DMS 273 (cell line): ENCODE measurements at regions not wholly inside any gene's neighbourhood (a gene's known extent, or its start where the extent isn't known, plus 50 kb on each side); places are given as distances from the start of the nearest gene placed in this dataset.
"Not testable (repeated sequence)": the region's sequence is repeated elsewhere in the genome, so short reads cannot be mapped to it uniquely, and the experiment has no call there.

Source experiments
- DNase-seq: peaks from one replicate; lab custom pipeline; 2025; ENCODE audit not compliant: unreplicated experiment; lab: John Stamatoyannopoulos, UW

DNA sequence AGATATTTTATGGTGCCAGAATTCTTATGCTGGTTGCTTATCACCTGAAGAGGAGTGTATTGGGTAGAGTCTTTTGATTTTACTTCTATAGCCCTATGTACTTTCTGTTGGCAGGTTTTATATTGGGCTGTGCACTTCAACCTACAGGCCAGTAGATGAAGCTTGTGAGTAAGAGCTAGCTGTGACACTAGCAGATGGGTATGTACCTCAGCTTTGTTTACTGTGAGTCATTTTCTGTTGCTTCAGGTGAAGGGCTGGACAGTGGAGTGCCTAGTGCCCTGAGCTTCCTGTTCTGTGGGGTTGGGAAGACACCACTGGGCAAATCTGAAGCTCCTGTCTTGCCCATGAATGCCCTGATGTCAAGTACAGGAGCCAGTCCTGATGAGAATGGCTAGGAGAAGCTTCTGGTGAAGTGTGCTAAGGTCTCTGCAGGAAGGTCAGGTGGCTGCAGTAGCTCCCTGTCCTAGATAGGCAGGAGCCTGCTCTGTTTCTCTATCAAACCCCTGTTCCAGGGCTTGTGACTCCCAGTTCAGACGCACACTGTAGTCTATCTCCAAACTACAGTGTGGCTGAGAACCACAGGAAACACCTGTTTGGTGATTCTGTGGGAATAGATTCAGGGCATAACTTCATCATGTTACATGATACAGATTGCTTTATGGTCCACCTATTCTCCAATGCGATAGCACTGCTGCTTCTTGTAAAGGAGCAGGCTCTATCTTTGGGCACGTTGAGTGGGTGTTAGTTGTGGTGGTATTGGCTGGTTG is 755.7 kb downstream of the KCNA4 start:
- DNase-seq = peak; percentile 17

DNA sequence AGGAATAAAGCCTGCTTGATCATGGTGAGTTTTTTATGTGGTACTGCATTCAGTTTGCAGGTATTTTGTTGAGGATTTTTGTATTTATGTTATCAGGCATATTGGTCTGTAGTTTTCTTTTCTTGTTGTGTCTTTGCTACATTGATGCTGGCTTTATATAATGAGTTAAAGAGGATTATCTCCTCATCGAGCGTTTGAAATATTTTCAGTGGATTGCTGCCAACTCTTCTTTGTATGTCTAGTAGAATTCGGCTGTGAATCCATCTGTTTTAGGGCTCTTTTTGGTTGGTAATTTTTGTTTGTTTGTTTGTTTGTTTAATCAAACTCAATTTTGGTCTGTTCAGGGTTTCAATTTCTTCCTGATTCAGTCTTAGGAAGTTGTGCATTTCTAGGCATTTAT is 758.4 kb downstream of the KCNA4 start:
- no peak for DNase-seq

DNA sequence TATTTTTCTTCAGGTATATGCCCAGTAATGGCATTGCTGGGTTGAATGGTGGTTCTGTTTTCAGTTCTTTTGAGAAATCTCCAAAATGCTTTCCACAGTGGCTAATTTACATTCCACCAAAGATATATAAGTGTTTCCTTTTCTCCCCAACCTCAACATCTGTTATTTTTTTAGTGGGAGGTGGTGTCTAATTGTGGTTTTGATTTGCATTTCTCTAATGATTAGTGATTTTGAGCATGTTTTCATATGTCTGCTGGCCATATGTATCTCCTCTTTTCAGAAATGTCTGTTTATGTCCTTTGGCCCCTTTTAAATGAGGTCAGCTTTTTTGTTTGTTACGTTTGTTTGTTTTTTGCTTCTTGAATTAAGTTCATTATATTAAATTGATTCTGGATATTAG is 760.2 kb downstream of the KCNA4 start:
- peak; percentile 29 for DNase-seq

DNA sequence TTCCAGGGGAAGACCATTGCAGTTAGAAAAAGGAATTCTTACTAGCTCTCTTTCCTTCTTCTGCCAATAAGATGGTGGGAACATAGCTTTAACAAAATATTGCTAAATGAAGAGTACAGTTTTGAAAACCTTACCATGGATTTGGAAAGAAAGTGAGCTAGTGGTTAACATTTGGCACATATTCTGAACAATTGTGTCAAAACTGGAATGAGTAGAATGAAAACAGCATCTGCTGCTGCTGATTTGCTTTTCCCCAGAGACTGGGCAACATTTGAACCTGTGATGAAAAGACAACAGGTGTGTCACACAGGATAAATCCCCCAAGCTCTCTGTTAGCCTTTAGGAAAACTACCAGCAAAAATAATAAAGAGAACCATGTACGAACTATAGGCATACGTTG is 761.4 kb downstream of the KCNA4 start:
- peak; percentile 52 for DNase-seq

DNA sequence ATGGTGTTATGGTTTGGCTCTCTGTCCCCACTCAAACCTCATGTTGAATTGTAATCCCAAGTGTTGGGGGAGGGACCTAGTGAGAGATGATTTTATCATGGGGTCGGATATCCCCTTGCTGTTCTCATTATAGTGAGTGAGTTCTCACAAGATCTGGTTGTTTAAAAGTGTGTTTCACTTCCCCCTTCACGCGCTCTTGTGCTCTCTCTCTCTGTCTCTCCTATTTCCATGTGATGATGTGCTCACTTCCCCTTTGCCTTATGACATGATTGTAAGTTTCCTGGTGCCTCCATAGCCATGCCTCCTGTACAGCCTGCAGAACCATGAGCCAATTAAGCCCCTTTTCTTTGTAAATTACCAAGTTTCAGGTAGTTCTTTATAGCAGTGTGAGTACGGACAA is 765.1 kb downstream of the KCNA4 start:
- DNase-seq = no peak

DNA sequence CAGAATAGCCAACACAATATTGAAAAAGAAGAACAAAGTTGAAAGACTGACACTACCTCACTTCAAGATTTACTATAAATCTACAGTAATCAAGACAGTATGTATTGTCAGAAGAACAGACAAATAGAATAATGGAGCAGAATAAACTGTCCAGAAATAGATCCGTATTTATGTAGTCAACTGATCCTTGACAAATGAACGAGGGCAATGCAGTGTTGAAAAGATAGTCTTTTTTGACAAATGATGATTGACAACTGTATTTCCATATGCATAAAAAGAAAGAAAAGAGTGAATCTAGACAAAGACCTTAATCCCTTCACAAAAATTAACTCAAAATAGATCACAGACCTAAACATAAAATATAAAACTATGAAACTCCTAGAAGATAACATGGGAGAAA is 767.1 kb downstream of the KCNA4 start:
- no peak for DNase-seq

DNA sequence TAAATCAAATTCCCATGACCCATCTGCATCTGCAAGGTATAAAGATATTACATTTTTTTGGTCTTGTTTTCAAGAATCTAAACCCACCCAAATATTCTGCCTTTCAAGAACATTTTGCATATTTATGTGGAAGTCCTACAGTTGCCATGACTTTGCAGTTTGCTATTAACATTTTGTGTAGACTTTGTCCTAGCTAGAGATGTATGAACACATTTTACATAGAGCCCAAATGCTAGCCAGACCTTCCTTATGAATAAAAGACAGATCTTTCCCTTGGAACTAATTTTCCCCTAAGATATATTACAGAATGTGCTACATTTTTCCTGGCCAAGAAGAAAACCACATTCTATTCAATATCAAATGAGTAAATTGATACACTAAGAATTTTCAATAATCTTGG is 772.5 kb downstream of the KCNA4 start:
- DNase-seq = no peak

DNA sequence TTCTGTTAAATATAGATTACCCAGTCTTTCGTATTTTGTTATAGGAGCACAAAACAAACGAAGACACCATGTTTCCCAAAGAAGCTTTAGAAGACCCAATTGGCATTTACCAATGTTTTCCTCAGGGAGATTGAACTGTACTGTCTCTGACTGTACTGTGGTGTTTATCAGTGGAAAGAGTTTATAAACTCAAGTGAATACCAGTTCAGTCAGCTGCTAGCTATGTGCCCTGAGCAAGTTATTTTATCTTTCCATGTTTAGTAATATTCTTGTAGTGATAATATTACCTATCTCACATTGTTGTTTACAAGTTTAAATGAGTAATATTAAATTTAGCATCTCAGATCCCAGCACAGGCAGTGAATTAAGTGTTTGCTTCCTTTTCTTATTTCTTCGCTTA is 773.2 kb downstream of the KCNA4 start:
- no peak for DNase-seq

DNA sequence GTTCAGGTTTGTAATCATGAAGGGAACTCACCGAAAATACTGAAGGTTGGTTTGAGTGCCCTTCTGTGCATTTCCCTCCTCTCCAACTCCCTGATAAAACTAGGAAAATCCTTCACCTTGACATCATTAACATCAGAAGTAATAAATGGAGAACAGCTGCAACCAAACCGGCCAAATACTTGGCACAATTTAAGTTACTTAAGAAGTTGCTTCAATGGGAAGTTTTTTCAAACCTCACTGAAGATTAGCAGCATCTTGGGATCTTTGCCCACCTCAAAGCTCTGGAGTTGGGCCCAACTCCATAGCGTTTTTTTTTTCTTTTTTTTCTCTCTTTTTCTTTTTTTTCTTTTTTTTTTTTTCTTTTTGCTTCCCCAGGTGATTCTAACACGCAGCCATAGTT is 784.8 kb downstream of the KCNA4 start:
- no peak for DNase-seq

DNA sequence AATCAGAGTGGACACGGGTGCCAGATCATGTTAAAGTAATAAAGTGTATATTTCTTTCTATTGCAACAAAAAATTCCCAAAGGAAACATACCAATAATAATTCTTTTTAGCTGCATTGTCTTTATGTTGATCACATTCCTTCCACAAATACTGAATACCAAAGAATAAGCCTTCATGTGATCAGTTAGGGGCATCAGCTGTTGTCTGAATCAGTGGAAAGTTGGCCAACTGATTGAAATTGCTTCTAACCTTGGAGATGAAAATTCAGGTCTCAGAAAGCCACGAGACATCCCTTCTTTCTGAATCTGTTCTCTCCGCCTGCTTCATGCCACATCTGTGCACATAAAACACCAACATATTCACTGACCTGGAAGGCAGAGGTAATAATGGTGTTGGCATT is 785.2 kb downstream of the KCNA4 start:
- no peak for DNase-seq

DNA sequence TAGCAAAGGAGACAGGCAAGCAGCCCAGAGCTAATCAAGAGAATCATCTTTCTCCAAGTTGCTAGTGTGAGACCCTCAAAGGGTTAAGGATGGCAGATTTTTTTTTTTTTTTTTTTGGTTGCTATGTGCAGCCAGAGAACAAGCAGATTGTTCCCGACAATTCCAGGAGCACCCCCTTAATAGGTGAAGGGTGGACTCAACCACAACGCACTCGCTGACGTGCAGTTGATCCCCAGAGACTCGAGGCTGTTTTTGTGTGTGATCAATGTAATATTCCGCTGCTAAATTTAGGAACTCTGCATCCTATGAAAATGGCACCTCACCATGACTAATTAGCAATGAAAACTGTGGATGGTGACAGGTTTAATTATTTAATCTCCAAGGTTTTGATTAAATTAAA is 789.0 kb downstream of the KCNA4 start:
- no peak for DNase-seq

DNA sequence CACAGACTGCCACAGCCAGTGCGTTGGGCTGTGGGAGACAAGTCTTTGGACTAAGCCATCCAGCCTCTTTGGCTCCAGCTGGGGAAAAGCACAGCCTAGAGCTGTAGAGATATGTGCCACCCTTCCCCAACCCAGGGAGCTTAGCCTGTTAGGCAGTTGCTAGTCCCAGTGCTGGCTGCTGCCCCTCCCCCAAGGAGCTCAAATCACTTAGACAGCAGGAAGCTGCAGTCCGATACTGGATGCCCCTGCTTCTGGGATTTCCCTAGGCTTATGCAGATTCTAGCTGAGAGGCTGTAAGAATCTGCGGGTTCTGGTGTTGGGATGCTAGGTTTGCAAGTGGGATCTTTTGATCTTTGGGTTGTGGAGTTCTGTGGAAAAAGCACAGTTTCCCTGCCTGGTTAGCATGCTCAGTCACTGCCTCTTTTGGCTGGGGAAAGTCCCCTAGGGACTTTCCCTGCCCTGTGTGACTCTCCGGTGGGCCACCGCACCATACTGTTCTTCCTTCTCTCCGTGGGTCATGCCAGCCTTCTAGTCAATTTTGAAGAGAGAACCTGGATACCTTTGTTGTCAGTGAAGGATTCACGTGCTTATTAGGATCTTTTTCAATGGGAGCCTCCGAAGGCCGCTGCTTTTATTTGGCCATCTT is 792.0 kb downstream of the KCNA4 start:
- DNase-seq = no peak

DNA sequence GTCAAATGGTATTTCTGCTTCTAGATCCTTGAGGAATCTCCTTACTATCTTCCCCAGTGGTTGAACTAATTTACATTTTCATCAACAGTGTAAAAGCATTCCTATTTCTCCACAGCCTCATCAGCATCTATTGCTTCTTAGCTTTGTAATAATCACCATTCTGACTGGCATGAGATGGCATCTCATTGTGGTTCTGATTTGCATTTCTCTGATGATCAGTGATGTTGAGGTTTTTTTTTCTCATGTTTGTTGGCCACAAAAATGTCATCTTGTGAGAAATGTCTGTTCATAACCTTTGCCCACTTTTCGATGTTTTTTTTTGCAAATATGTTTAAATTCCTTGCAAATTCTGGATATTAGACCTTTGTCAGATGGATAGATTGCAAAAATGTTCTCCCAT is 797.3 kb downstream of the KCNA4 start:
- not testable (repeated sequence) for DNase-seq

DNA sequence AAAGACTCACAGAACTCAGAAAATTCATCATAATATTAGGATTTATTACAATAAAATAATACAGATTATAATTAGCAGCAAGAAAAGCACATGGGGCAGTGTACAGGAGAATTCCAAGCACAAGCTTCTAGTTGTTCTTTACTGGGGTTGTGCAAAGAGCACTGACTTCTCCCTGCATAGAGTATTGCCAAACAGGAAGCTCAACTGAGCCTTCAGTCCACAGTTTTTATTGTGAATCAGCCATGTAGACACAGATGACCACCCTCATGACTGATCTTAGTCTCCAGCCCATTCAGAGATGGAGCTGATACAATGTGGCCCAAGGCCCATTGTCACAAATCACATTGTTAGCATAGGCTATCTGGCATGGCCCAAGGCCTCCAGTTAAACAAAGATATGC is 798.9 kb downstream of the KCNA4 start:
- no peak for DNase-seq

DNA sequence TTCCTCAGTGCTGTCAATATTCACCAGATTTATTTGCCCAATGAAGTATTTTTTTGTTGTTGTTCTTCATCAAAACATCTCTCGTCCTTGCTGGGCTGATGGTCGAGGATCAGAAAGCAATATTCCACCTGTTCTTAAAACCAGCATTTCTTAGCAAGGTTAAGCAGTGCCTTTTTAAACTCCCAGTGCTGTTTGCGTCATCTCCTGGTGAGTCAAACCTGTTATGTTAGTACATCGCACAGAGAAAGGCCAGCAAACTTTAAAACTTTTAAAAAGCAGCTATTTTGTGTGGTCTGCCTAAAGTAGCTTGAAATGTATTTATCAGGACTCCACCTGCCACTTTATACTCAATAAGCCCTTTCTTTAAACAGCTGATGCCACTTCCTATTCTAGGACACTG is 802.0 kb downstream of the KCNA4 start:
- DNase-seq = no peak

DNA sequence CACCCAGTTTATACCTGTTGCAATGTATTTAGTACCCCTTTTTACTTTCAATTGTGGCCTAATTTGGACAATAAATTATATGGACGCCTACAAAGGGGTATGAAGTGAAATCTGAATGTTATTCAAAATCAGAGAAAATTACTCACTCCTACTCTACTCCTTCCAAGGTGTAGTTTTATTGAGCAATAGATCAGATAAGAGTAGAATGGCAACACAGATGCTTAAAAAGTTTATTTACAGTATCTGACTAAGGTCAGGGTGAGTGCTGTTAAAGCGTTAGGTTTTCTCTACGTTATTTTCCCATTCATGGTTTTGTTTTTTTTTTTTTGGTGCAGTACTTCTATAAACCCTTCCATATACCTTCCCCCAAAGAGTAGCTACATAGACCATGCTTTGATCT is 805.6 kb downstream of the KCNA4 start:
- DNase-seq = no peak

DNA sequence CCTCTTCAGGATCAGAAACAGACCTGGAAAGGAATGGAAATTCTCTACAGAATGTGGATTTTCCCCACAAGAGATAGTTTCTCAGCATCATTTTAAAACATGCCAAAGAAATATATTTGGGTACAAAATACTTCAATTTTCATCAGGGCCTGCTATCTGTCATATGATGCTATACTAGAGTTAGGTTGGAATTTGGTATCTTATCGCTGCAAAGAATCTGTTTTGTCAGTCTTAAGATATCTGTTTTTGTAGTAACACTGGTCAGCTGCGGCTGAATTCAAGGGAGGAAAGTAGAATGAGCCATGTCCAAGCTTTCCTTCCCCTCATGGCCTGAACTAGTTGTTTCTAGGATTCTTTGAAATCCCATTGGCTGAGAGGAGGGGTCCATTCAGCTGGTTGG is 806.4 kb downstream of the KCNA4 start:
- DNase-seq = no peak

DNA sequence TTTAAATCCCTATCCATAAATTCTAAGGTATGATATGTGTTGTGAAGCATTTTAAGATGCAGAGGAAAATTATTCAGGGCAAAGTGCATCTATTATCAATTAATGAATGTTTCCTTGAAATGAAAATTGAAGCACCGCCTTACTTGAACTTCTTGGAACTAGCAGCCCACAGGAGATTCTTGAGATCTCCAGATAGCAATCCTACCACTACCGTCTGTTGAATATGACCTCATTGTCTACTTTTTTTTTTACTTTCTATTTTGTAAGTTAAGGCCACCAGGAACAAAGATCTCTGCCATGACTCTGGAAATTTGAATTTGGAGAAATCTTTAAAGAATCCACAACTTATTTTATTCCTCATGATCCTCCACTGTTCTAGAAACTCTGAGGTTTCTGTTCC is 808.7 kb downstream of the KCNA4 start:
- DNase-seq = peak; percentile 0

DNA sequence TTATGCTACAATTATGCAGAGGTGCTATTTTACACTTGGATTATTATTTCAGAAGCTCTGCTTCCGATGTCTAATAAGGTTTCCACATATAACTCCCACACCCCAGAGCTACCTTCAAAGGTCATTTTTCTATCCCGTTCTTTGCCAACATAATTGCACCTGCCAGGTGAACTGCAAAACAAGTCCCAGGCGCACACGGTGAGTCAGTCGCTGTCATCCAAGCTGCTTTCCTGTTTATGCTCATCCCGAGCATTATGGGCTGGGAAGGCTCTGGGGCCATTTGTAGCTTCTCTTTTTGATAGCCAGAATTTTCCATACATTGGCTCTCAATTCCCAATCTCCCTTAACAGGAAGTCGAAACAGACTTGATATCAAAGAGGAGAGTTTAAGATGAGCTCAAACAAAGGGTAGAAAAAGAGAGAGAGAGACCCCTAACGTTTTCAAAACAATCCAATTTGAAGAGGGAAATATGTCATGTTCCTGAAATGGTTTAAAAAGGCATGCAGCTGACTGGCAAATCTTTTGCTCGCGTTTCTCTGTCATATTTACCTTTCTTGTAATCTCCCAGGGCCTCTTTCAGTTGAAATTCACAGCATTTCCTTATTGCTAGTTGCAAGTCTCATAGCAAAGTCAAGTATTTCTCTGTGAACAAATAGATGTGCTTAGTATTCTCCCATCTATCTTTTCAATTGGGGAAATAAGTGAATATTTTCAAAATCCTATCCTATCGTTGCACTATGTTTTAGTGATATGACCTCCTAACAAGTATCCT is 815.9 kb downstream of the KCNA4 start:
- no peak for DNase-seq

DNA sequence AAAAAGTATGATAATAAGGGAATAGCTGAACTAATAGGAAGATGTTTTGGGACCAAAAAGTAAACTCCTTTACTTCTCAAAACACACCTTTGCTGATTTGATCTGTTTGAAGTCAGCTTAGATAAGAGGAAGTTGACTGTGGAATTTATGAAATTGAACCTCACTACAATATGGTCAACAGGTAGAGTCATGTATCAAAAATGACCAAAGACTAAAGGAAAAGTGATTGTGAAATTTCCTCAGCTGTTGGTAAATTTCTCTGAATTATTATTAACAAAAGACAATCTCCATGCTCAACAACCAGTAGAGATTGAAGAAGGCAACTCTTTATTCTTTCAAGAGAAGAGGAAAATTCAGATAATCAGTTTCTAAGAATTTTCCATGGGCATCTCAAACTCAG is 826.5 kb downstream of the KCNA4 start:
- no peak for DNase-seq

DNA sequence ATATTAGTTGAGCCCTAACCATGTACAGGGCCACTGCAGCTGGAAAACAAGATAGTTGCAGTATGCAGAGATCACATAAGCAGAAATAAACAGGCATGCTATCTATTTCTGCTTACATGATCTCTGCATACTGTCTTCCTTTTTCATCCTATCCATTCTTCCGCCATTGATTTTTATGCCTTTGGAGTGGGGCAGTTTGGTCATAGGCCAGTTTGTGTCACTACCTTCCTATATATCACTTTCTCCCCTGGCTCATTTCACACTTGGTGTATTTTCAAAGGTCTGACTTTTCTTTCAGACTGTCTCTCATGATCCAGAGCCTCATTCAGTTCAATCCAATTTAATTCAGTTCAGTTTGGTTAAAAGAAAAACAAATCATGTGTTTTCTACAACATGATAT is 829.6 kb downstream of the KCNA4 start:
- no peak for DNase-seq
